ENCODE measurements at regions not wholly inside any gene's neighbourhood (a gene's known extent, or its start where the extent isn't known, plus 50 kb on each side); places are given as distances from the start of the nearest gene placed in this dataset.

DNA sequence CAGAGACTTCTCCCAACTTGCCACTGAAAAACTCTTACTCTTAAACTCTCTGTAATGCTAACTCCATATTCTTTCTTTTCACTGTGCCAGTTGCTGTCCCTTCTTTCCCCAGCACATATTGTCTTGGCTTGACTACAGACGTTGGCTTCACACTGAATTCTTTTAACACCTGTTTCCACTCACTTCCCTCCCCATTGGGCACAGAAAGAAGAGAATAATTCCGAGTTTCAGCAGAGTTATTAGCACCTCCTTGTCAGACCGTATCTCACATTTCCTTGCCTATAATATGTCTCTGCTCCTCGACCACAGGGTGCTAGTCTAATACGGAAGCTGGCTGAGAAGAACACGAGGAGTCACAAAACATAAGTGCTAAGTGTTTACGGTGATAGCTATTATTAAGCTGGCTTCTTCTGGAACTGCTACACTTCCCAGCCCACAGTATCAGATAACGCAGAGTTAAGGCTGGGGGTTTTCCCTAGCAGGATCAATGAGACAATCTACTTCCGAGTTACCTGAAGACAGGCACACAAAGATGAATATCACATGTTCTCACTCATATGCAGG lies 188.5 kb upstream of the CDH8 start:
- DNase-seq (ENCODE audit: low spot score), result no peak

- no peak for DNase-seq (ENCODE audit: low spot score)
Measured at GRCh38 chr16:62216837-62217236, 180.6 kb upstream of the CDH8 start.

GRCh38 chr16:62213763-62214162 lies 177.5 kb upstream of the CDH8 start:
- no peak for DNase-seq (ENCODE audit: low spot score)

GRCh38 chr16:62208934-62209333 lies 172.7 kb upstream of the CDH8 start:
- DNase-seq (ENCODE audit: low spot score), result no peak

GRCh38 chr16:62205459-62205858 lies 169.2 kb upstream of the CDH8 start:
- no peak for DNase-seq (ENCODE audit: low spot score)

DNA sequence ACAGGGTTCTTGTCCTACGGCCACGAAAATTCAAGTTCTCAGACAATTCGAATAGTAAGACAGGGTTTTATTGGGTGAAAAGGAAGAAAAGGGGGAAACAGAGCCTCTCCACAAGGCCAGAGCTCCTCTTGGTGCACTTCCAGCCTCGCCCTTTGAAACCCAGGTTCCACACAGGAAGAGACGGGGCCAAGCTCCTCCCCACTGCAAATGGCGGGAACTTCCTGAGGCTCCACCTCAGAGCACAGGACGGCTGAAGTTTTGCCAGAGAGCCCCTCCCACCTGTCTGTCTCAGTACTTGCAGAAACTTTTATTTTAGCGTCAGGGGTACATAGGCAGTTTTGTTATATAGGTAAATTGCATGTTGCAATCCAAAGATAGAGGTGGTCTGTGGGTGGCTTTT lies 165.7 kb upstream of the CDH8 start:
- DNase-seq (ENCODE audit: low spot score), result no peak

DNA sequence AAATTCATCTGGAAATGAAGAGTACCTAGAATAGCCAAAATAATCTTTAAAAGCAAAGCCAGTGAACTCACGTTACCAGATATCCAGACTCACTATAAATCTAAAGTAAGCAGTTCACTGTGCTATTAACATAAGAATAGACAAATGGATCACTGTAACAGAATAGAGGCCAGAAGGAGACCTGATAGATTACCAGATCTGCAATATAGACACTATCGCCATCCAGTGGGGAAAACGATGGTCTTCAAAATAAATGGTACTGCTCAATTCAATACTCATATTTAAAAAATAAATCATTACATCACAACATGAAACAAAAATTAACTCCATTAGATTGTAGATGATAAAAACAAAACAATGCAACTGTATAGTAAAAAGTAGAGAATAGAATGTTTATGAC lies 158.6 kb upstream of the CDH8 start:
- DNase-seq (ENCODE audit: low spot score), result no peak

GRCh38 chr16:62190426-62190825 lies 154.2 kb upstream of the CDH8 start:
- DNase-seq (ENCODE audit: low spot score), result no peak

DNA sequence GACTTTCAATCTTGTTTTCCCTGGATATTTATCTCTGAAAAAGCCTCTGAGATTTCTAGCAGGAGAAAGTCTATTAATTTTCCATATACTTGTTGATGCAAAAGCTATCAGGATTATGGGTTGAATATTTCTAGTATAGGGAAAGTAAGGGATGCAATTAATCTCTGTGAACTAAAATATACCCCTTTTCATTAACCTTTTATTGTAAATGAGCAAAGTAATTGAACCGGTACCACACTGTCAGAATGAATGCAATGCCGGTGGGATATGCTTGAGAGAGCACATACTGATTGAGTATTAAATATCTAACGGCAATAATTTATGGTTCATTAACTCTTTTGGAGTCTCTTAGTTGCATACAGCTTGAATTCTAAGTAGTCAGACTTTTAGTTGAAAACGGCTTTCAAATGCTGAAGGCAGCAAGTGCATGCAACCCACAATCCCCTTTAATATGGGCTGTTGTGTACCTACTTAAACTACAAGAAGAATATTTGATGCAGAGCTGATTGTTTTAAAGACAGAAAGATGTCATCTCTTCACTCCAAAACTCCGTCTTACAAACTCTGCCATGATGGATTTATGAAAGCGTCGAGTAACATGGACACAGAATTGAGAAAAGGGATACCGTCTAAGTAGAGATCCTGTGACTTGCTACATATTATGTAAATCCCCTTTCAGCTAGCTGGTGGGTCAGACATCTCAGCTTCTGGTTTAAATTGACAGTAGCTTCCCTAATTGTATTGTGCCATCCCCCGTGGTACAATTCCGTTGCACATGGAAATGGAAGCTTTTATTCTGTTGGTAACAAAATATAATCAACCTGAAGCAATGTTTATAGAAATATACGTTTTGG lies 141.3 kb upstream of the CDH8 start:
- no peak for DNase-seq (ENCODE audit: low spot score)

- DNase-seq (ENCODE audit: low spot score), result no peak
Measured at GRCh38 chr16:62170642-62171041, 134.4 kb upstream of the CDH8 start.

DNA sequence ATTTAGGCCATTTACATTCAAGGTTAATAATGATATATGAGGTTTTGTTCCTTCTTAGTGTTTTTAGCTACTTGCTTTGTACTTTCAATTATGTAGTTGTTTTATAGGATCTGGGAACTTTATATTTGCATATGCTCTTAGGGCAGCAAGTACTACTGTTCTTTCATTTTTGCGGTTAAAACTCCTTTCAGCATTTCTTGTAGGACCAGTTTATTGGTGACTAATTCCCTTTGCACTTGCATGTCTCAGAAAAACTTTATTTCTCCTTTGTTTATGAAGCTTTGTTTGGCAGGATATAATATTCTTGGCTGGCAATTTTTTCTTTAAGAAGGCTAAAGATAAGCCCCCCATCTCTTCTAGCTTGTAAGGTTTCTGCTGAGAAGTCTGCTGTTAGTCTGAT lies 131.3 kb upstream of the CDH8 start:
- no peak for DNase-seq (ENCODE audit: low spot score)

DNA sequence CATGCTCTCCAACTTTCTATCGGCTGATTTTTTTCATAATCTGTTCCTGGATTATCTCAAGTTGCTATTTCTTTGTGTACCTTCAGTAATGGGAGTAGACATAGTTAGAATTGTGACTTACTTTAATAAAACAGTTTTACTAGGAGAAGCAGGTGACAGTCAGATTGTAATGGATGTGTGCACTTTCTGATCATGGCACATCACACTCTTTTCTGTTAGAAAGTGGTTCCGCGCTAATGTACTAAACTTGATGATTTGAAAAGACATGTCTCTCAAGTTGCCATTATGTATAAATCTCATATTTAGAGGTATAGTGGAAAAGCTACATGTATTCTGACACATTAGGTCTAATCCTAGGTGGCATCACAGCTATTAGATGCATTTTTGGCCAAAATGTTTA lies 121.3 kb upstream of the CDH8 start:
- DNase-seq (ENCODE audit: low spot score), result no peak

GRCh38 chr16:62156971-62157370 lies 120.7 kb upstream of the CDH8 start:
- DNase-seq (ENCODE audit: low spot score), result no peak

- DNase-seq (ENCODE audit: low spot score), result no peak
Measured at GRCh38 chr16:62149631-62150030, 113.4 kb upstream of the CDH8 start.

DNA sequence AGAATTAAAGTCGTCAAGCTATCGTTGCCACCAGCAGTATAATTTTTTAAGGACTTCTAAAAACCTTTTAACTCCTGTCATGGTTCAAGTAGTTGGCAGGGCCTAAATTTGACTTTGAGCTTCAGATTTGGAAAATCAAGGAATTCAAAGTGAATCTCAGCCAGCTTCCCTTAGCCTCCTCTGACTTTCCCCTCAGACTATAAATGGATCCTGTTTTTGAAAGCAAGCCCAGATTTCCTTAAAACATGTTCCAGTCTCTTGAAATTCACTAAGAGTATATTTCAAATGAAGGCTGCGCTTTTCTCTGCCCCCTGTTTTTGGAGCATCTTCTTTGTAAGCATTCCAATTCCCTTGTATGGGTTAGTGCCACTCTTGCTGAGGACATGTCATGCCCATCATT lies 101.8 kb upstream of the CDH8 start:
- DNase-seq (ENCODE audit: low spot score), result no peak

- DNase-seq (ENCODE audit: low spot score), result no peak
Measured at GRCh38 chr16:62135911-62136310, 99.7 kb upstream of the CDH8 start.

DNA sequence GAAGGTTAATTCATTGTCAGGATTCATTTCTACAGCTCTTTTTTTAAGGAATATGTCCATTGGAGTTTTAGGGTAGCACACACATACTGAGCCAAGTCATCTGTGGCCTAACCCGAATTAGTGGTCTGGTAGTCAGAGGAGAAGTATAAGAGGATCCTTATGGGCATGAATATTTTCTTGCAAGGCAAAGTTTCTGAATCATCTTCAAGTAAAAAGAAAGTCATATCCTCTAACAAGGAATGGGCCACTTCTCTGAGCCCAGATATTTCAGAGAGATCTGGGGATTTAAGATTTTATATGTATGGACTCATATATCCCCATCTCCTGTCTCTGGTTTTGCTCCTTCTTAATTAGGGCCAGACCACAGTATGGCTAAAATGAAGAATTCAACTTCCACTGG lies 99.2 kb upstream of the CDH8 start:
- DNase-seq (ENCODE audit: low spot score), result no peak

DNA sequence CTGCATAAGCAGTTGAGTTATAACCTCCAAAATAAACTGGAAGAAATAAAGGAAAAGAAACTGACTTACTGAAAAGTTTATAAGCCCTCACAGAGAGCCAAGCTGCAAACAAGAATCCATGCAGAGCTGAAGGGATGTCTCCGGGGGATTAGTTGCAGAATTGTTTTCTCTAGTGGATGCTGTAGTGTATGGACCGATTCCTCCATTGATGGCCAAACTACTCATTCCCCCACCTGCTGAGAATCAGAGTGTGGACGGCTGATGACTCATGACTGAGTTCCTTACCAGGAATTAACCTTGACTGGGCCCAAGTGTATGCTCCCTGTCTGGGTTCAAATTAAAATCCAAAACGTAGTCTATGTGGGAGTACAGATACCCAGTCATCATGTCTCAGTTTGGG lies 93.9 kb upstream of the CDH8 start:
- no peak for DNase-seq (ENCODE audit: low spot score)

DNA sequence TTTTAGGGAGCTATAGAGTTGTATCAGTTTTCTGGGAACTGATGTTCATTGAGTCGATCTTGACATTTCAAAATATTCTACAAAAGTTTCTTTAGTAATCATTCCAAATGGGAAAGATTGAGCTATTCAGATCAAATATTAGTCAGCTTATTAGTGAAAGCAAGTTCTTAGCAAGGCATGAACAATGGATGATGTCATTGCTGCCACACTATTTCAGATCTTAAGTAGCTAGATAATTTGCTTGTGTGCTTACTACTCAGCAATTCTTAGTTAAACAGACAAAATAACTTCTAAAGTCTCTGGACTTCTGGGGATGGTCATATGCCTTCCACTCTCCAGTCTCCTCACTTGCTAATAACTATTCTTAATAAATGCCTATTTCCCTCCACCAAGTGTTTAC lies 69.0 kb upstream of the CDH8 start:
- DNase-seq (ENCODE audit: low spot score), result no peak

- no peak for DNase-seq (ENCODE audit: low spot score)
Measured at GRCh38 chr16:62102588-62102987, 66.3 kb upstream of the CDH8 start.

DNA sequence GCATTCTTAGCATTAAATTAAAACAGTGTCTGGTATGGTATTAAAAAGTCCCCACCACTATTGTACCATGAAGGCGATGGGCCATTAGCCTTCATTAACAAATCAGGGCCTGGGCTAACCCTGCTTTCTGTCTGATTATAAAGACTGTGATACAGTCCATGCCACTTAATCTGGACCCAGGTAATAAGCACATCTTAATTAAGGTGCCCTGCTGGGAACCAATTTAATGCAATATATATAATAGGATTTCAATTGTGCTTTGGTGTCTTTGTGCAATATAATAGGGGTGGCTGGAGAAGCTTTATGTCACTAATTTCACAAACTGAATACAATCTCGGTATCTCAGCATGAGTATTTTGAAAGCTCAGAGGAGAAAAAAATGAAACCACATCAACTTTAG lies 64.4 kb upstream of the CDH8 start:
- no peak for DNase-seq (ENCODE audit: low spot score)

DNA sequence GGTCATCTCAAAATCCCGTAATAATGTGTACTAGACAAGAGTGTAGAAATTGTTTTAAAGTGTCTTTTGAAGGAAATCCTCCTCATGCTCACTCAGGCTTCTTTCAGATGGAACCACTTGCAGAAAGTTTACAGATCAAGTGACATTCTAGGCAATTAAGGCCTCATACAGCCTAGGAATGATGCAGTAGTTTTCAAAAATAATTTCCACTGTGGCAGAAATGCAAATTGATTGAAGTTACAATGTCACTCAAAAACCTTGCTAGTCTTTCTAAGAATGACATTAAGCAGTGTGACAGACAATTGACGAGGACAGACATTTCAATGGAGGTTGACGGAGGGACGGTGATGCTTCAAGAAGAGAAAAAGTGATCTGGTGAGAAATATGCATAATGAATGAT lies 53.5 kb upstream of the CDH8 start:
- DNase-seq (ENCODE audit: low spot score), result no peak

GRCh38 chr16:62088731-62089410 lies 52.6 kb upstream of the CDH8 start:
- DNase-seq (ENCODE audit: low spot score), result no peak

Data from hematopoietic multipotent progenitor cell treated with erythropoietin and hydrocortisone succinate and interleukin-3 and kit ligand, for 17 days (in vitro differentiated cells).